AG10803 (cell line): ENCODE measurements at regions not wholly inside any gene's neighbourhood (a gene's known extent, or its start where the extent isn't known, plus 50 kb on each side); places are given as distances from the start of the nearest gene placed in this dataset.

Experiments
- DNase-seq: peaks from one replicate; pipeline ENCODE4 v3.0.0; 2010; ENCODE audit warnings: low read depth
- H3K4me3 ChIP-seq: 2 replicates; pipeline ENCODE4 v1.5.1; 2011; ENCODE audit warnings: mild to moderate bottlenecking, low read length, control low read depth
- CTCF ChIP-seq: conservative IDR thresholded peaks from 2 replicates; pipeline ENCODE4 v1.5.1; 2011; ENCODE audit warnings: mild to moderate bottlenecking, low read length, control low read depth, inconsistent platforms

DNA sequence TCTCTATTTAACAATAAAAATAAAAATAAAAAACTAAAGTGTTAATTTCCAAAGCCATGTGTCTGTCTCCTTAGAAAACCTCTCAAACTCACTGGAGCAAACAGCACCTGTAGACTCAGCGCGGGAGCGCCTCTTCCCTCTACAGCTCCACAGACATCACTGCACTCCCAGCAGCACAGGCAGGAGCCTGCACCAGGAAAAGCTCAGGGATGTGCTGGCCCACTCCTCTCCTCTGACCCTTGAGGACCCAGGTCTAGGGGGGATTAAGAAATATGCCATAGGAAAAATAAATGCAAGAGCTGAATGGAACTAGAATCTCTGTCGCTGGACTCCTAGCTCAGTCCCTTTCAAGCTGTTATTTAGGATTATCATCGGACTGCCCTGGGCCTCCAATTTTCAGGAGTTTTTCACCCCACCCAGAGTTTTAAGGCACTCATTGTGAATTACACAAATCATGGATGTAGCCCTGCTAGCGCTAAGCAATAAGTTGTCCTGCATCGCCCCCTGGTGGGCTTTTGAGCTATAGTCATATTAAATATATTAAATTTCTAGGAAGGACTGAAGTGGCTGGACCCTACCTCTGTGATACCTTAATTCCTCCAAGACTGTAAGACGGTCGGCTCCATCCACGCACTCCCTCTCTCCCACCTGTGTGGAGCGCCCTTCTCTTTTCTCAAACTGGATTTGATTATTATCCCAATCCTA lies 333.9 kb downstream of the UQCRFS1 start:
- TF ChIP-seq CTCF: peak; percentile 71
- peak; percentile 74 for DNase-seq
- no peak overlapping the region for H3K4me3 ChIP-seq

GRCh38 chr19:28876609-28877123 lies 336.3 kb downstream of the UQCRFS1 start:
- peak; percentile 64 for DNase-seq
- no peak overlapping the region for H3K4me3 ChIP-seq
- TF ChIP-seq CTCF: no peak

DNA sequence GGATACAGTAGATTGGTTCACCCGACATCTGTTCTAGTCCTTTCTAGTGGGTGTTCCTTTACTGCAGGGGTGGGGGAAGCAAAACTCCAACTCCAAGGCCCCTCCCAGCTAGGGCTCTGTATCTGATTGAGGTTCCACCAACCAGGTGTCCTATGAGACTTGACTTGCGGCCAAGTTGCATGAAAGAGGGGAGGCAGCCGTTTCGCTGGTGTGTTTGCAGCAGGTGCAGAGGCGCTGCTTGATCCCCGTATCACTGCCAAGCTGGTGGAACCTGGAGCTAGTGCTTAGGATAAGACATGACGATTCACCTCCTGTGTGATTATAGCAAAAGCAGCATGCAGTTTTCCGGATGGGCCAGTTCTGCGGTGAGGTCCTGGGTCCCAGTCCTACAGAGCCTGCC lies 338.2 kb downstream of the UQCRFS1 start:
- no peak for DNase-seq
- TF ChIP-seq CTCF: no peak
- no peak overlapping the region for H3K4me3 ChIP-seq

GRCh38 chr19:28873301-28873700 lies 339.6 kb downstream of the UQCRFS1 start:
- TF ChIP-seq CTCF: no peak
- DNase-seq: no peak

DNA sequence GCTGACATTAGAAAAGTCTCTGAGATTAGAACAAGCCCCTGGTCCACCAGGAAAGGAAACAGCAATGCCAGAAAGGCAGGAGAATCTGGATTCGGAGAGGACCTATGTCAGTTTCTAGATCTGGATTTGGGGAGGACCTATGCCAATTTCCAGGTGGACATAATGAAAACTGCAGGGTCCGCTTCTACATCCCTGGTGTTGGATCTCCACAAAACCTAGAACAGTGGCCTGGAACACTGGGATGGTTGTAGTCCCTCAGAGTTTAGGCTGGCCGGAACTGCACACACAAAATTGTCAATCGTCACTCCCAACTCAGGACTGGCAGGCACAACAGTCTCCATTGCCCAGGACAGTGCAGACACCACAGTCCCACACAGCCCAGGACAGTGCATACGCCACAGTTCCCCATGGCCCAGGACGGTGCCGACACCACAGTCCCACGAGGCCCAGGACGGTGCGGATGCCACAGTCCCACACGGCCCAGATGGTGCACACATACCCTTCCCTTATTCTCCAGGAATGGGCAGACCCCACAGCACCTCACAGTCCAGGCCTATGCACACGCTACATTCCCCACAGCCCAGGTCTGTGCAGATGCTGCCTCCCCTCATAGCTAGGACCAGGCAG lies 341.7 kb downstream of the UQCRFS1 start:
- H3K4me3 ChIP-seq: no peak overlapping the region
- no peak for TF ChIP-seq CTCF

More at GRCh38 chr19:28873301-28873700, 339.6 kb downstream of the UQCRFS1 start:
- no peak overlapping the region for H3K4me3 ChIP-seq

DNA sequence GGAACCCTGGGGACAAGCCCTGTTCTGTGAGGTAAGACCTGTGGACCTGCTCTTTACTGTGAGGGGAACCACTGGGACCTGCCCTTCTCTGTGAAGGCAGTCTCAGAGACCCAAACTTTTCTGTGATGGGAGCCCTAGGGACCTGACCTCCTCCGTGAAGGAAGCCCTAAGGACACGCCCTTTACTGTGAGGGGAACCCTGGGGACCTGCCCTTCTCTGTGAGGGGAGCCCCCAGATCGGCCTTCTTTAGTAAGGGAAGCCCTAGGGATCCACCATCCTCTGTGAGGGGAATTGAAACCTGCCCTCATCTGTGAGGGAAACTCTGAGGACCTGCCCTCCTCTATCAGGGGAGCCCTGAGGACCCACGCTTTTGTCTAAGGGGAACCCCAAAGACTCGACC lies 343.5 kb downstream of the UQCRFS1 start:
- no peak for DNase-seq
- TF ChIP-seq CTCF: no peak
- H3K4me3 ChIP-seq: no peak overlapping the region

More for the DNA sequence above, 341.7 kb downstream of the UQCRFS1 start:
- DNase-seq: no peak

GRCh38 chr19:28868836-28869235 lies 344.1 kb downstream of the UQCRFS1 start:
- no peak for TF ChIP-seq CTCF
- DNase-seq: no peak
- no peak overlapping the region for H3K4me3 ChIP-seq
